ENCODE measurements at regions not wholly inside any gene's neighbourhood (a gene's known extent, or its start where the extent isn't known, plus 50 kb on each side); places are given as distances from the start of the nearest gene placed in this dataset.

GRCh38 chr15:66963710-66964109 lies 101.7 kb upstream of the SMAD3 start:
- TF ChIP-seq EZH2 (IDR thresholded peaks at IDR 0.05; ENCODE audit: low read depth, low read length, severe bottlenecking) (no peak), TAF1 (IDR thresholded peaks at IDR 0.05; ENCODE audit: low read depth, low read length) (no peak), HDAC2 (IDR thresholded peaks at IDR 0.05; ENCODE audit: borderline replicate concordance in 1 of 2, low read depth in 2 of 2, low read length in 2 of 2) (no peak)
